HCT116 (cell line): ENCODE measurements at regions not wholly inside any gene's neighbourhood (a gene's known extent, or its start where the extent isn't known, plus 50 kb on each side); places are given as distances from the start of the nearest gene placed in this dataset.

ENCODE experiments used
- ATAC-seq: fragments of 200-7000 bp; cut with Tn5 transposase; 2 replicates; pipeline ENCODE4 v1.9.1; 2020; ENCODE audit warnings: mild to moderate bottlenecking, moderate library complexity
- BruUV-seq: library from RNA; stranded (reverse); fragments of 400-500 nt; replicated peaks from 2 replicates; lab custom pipeline; 2021; lab: Mats Ljungman, UMichigan
- CTCF ChIA-PET: fragments of 300-600 bp; sonication (Branson Sonifier 250); formaldehyde crosslinking; loops from one replicate; lab custom pipeline; 2021; ENCODE audit warnings: antibody characterized with exemption; lab: Charles Lee
- POLR2A ChIA-PET: fragments of 300-600, 350-600 bp; sonication (Branson Sonifier 250); formaldehyde crosslinking; loops from one replicate; lab custom pipeline; 2021; ENCODE audit warnings: antibody characterized with exemption; lab: Charles Lee
- RAD21 ChIA-PET, 2 experiments: fragments of 300-600 bp; sonication (Branson Sonifier 250); formaldehyde crosslinking; loops; one replicate each; lab custom pipeline; 2023; ENCODE audit warnings: low total read pairs in 2 of 2; ENCODE audit not compliant: uncharacterized antibody in 2 of 2, unreplicated experiment in 2 of 2, low non-redundant PET in 1 of 2; lab: Charles Lee
- DNase-seq: peaks from one replicate; pipeline ENCODE4 v3.0.0-alpha.2; 2010; ENCODE audit warnings: low read depth, low spot score
- H2AFZ ChIP-seq: fragments of 200-600 bp; shearing (Covaris generic), sonication (generic); 2 replicates; pipeline ENCODE4 v1.6.1; 2017; ENCODE audit warnings: low read depth, mixed run types, mixed read lengths, antibody characterized with exemption, low read length; ENCODE audit not compliant: poor library complexity, severe bottlenecking
- H3K27ac ChIP-seq: 2 replicates; pipeline ENCODE4 v1.5.1; 2012; ENCODE audit warnings: low read depth, low read length
- H3K27me3 ChIP-seq: fragments of 200-600 bp; sonication (generic); 2 replicates; pipeline ENCODE4 v1.6.1; 2016; ENCODE audit warnings: mixed run types, low read length, mixed read lengths; ENCODE audit not compliant: insufficient read depth
- H3K36me3 ChIP-seq, 2 experiments: fragments of 200-500 bp in 1 of 2; fragments of 200-600 bp in 1 of 2; sonication (Bioruptor generic) in 1 of 2; sonication (generic) in 1 of 2; 2 replicates each; pipeline versions ENCODE4 v1.5.1 to v1.6.1; 2014 to 2016; ENCODE audit warnings: low read length in 2 of 2, inconsistent platforms in 1 of 2, mixed read lengths in 1 of 2, mixed run types in 1 of 2; ENCODE audit not compliant: insufficient read depth in 2 of 2, control insufficient read depth in 1 of 2
- H3K4me1 ChIP-seq, 2 experiments: fragments of 200-600 bp in 1 of 2; sonication (generic) in 1 of 2; 2 replicates each; pipeline versions ENCODE4 v1.5.1 to v1.6.1; 2012 to 2017; ENCODE audit warnings: low read length in 2 of 2, inconsistent platforms in 1 of 2, mild to moderate bottlenecking in 1 of 2, mixed read lengths in 1 of 2, mixed run types in 1 of 2, moderate library complexity in 1 of 2; ENCODE audit not compliant: insufficient read depth in 2 of 2, control insufficient read depth in 1 of 2
- H3K4me2 ChIP-seq: fragments of 200-600 bp; sonication (generic); 2 replicates; pipeline ENCODE4 v1.6.1; 2017; ENCODE audit warnings: mixed run types, low read length, mixed read lengths
- H3K4me3 ChIP-seq, 2 experiments: fragments of 200-600 bp in 1 of 2; sonication (generic) in 1 of 2; replicated peaks in 1 of 2; 2 replicates each; pipeline ENCODE4 v1.5.1; 2011 to 2016; ENCODE audit warnings: low read length in 2 of 2, control low read depth in 1 of 2, low read depth in 1 of 2, mild to moderate bottlenecking in 1 of 2, mixed read lengths in 1 of 2, mixed run types in 1 of 2
- H3K79me2 ChIP-seq: fragments of 200-600 bp; sonication (generic); 2 replicates; pipeline ENCODE4 v1.6.1; 2017; ENCODE audit warnings: mild to moderate bottlenecking, mixed run types, low read length, moderate library complexity, mixed read lengths; ENCODE audit not compliant: insufficient read depth
- H3K9ac ChIP-seq: fragments of 200-600 bp; sonication (generic); 2 replicates; pipeline ENCODE4 v1.6.1; 2016; ENCODE audit warnings: low read length, mixed read lengths
- H3K9me2 ChIP-seq: fragments of 200-600 bp; sonication (generic), shearing (Covaris generic); 2 replicates; pipeline ENCODE4 v1.6.1; 2017; ENCODE audit warnings: mixed run types, mild to moderate bottlenecking, moderate library complexity; ENCODE audit not compliant: insufficient read depth
- H3K9me3 ChIP-seq, 2 experiments: fragments of 200-500 bp in 1 of 2; fragments of 200-600 bp in 1 of 2; sonication (Bioruptor generic) in 1 of 2; sonication (generic) in 1 of 2; 2 replicates each; pipeline ENCODE4 v1.6.1; 2014 to 2017; ENCODE audit warnings: low read length in 2 of 2, mixed read lengths in 2 of 2, inconsistent platforms in 1 of 2, low read depth in 1 of 2, mild to moderate bottlenecking in 1 of 2, mixed run types in 1 of 2, moderate library complexity in 1 of 2; ENCODE audit not compliant: control insufficient read depth in 1 of 2, insufficient read depth in 1 of 2
- H4K20me1 ChIP-seq: fragments of 200-600 bp; sonication (generic), shearing (Covaris generic); 2 replicates; pipeline ENCODE4 v1.6.1; 2017; ENCODE audit warnings: mixed run types, mild to moderate bottlenecking, moderate library complexity; ENCODE audit not compliant: insufficient read depth
- CBX3 ChIP-seq: IDR thresholded peaks from 2 replicates; pipeline ENCODE4 v1.6.1; 2012; ENCODE audit warnings: low read depth
- EGR1 ChIP-seq: IDR thresholded peaks from 2 replicates; pipeline ENCODE4 v1.6.1; 2012; ENCODE audit warnings: low read depth
- ELF1 ChIP-seq: IDR thresholded peaks from 2 replicates; pipeline ENCODE4 v1.6.1; 2012; ENCODE audit warnings: low read depth, borderline replicate concordance
- EZH2 ChIP-seq: fragments of 200-600 bp; sonication (generic); IDR thresholded peaks from 2 replicates; pipeline ENCODE4 v1.6.1; 2017; ENCODE audit warnings: antibody characterized with exemption, mixed run types
- FOSL1 ChIP-seq: IDR thresholded peaks from 2 replicates; pipeline ENCODE4 v1.6.1; 2012; ENCODE audit warnings: low read depth
- JUND ChIP-seq: IDR thresholded peaks from 2 replicates; pipeline ENCODE4 v1.6.1; 2012
- POLR2A ChIP-seq: IDR thresholded peaks from 2 replicates; pipeline ENCODE4 v1.7.0; 2011; ENCODE audit warnings: borderline replicate concordance; ENCODE audit not compliant: insufficient read depth, insufficient read length; ENCODE audit errors: extremely low read depth
- POLR2AphosphoS5 ChIP-seq: IDR thresholded peaks from 2 replicates; pipeline ENCODE4 v1.6.1; 2011; ENCODE audit warnings: mild to moderate bottlenecking, low read depth, low read length, moderate library complexity
- SP1 ChIP-seq: IDR thresholded peaks from 2 replicates; pipeline ENCODE4 v1.6.1; 2012; ENCODE audit warnings: low read depth
- YY1 ChIP-seq: IDR thresholded peaks from 2 replicates; pipeline ENCODE4 v1.6.1; 2011; ENCODE audit warnings: low read length, low read depth, moderate library complexity, mild to moderate bottlenecking; ENCODE audit not compliant: insufficient replicate concordance; ENCODE audit errors: extremely low read depth
- ZFX ChIP-seq: fragments of 450-650 bp; IDR thresholded peaks from 2 replicates; pipeline ENCODE4 v1.6.1; 2017
- intact Hi-C: fragments of 100-400 bp; cut with micrococcal nuclease; formaldehyde crosslinking; loops from 2 replicates; pipeline ENCODE4 v1.10.0; 2022
- TF ChIP-seq, protein P1 (sequence below): IDR thresholded peaks from 2 replicates; pipeline ENCODE4 v1.6.1; 2011; ENCODE audit warnings: mild to moderate bottlenecking, low read length, moderate library complexity; ENCODE audit not compliant: insufficient replicate concordance; ENCODE audit errors: extremely low read depth
- TF ChIP-seq, protein P2 (sequence below): IDR thresholded peaks from 2 replicates; pipeline ENCODE4 v1.6.1; 2012
- TF ChIP-seq, protein P3 (sequence below), 3 experiments: fragments of 200-600 bp in 1 of 3; sonication (generic) in 1 of 3; IDR thresholded peaks in 2 of 3; conservative IDR thresholded peaks in 1 of 3; 2 replicates each; pipeline ENCODE4 v1.5.1; 2012 to 2017; ENCODE audit warnings: low read depth in 2 of 3, low read length in 2 of 3, antibody characterized with exemption in 1 of 3, borderline replicate concordance in 1 of 3, control low read depth in 1 of 3, mild to moderate bottlenecking in 1 of 3, mixed read lengths in 1 of 3, mixed run types in 1 of 3, moderate library complexity in 1 of 3; ENCODE audit not compliant: insufficient read depth in 1 of 3
- TF ChIP-seq, protein P4 (sequence below): IDR thresholded peaks from 2 replicates; pipeline ENCODE4 v1.6.1; 2012
- TF ChIP-seq, protein P5 (sequence below): IDR thresholded peaks from 2 replicates; pipeline ENCODE4 v1.6.1; 2012; ENCODE audit warnings: low read depth

DNA sequence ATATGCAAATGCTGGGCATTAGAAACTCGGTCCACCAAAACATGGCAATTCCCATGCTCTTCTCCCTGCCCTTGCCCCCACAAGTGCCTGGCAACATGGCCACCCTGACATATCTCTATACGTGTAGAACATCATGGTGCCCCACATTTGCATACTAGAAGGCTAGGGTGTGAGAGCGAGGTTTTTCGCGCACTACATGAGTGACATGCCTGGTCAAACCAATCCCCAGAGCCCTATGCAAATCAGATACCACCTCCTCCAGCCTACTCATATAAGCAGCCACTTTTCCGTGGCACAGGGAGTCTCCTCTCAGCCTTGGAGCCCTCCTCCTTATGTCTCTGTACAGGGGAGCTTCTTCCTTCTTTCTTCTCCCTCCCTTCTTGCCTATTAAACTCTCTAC, 296.1 kb upstream of the GULP1 start:
- no peak for ATAC-seq
- Histone ChIP-seq H3K9ac (no peak overlapping the region), H3K4me2 (no peak overlapping the region), H3K79me2 (no peaks in the 10 kb centered on the region), H3K4me3 (no peak overlapping the region), H2AFZ (no peak overlapping the region), H3K4me1 (peaks cover 0 to under 1% of the 10 kb centered on the region in 2 experiments; a peak in 1 of 4 replicates), H3K36me3 (no peaks in the 10 kb centered on the region)
- RAD21 ChIA-PET = no interaction called here
- CTCF ChIA-PET = no interaction called here
- intact Hi-C loops = no loop called here
- no peak for DNase-seq
- TF ChIP-seq, protein P1, sequence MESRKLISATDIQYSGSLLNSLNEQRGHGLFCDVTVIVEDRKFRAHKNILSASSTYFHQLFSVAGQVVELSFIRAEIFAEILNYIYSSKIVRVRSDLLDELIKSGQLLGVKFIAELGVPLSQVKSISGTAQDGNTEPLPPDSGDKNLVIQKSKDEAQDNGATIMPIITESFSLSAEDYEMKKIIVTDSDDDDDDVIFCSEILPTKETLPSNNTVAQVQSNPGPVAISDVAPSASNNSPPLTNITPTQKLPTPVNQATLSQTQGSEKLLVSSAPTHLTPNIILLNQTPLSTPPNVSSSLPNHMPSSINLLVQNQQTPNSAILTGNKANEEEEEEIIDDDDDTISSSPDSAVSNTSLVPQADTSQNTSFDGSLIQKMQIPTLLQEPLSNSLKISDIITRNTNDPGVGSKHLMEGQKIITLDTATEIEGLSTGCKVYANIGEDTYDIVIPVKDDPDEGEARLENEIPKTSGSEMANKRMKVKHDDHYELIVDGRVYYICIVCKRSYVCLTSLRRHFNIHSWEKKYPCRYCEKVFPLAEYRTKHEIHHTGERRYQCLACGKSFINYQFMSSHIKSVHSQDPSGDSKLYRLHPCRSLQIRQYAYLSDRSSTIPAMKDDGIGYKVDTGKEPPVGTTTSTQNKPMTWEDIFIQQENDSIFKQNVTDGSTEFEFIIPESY = no peak
- no peak for TF ChIP-seq JUND
- TF ChIP-seq CBX3 = no peak
- no peak for TF ChIP-seq ZFX
- no peak for TF ChIP-seq EGR1
- no peak for TF ChIP-seq POLR2AphosphoS5
- TF ChIP-seq, protein P2, sequence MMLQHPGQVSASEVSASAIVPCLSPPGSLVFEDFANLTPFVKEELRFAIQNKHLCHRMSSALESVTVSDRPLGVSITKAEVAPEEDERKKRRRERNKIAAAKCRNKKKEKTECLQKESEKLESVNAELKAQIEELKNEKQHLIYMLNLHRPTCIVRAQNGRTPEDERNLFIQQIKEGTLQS = no peak
- TF ChIP-seq ELF1 = no peak
- TF ChIP-seq FOSL1 = no peak
- TF ChIP-seq, protein P3, sequence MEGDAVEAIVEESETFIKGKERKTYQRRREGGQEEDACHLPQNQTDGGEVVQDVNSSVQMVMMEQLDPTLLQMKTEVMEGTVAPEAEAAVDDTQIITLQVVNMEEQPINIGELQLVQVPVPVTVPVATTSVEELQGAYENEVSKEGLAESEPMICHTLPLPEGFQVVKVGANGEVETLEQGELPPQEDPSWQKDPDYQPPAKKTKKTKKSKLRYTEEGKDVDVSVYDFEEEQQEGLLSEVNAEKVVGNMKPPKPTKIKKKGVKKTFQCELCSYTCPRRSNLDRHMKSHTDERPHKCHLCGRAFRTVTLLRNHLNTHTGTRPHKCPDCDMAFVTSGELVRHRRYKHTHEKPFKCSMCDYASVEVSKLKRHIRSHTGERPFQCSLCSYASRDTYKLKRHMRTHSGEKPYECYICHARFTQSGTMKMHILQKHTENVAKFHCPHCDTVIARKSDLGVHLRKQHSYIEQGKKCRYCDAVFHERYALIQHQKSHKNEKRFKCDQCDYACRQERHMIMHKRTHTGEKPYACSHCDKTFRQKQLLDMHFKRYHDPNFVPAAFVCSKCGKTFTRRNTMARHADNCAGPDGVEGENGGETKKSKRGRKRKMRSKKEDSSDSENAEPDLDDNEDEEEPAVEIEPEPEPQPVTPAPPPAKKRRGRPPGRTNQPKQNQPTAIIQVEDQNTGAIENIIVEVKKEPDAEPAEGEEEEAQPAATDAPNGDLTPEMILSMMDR (IDR thresholded peaks at IDR 0.05 in 2 of 3, conservative IDR thresholded peaks at IDR 0.05 in 1 of 3; ENCODE audit: borderline replicate concordance in 1 of 3, insufficient read depth in 1 of 3, low read depth in 2 of 3, low read length in 2 of 3) = no peak
- TF ChIP-seq EZH2 = no peak
- TF ChIP-seq, protein P4, sequence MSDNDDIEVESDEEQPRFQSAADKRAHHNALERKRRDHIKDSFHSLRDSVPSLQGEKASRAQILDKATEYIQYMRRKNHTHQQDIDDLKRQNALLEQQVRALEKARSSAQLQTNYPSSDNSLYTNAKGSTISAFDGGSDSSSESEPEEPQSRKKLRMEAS = no peak
- no peak for TF ChIP-seq YY1
- TF ChIP-seq POLR2A = no peak
- TF ChIP-seq, protein P5, sequence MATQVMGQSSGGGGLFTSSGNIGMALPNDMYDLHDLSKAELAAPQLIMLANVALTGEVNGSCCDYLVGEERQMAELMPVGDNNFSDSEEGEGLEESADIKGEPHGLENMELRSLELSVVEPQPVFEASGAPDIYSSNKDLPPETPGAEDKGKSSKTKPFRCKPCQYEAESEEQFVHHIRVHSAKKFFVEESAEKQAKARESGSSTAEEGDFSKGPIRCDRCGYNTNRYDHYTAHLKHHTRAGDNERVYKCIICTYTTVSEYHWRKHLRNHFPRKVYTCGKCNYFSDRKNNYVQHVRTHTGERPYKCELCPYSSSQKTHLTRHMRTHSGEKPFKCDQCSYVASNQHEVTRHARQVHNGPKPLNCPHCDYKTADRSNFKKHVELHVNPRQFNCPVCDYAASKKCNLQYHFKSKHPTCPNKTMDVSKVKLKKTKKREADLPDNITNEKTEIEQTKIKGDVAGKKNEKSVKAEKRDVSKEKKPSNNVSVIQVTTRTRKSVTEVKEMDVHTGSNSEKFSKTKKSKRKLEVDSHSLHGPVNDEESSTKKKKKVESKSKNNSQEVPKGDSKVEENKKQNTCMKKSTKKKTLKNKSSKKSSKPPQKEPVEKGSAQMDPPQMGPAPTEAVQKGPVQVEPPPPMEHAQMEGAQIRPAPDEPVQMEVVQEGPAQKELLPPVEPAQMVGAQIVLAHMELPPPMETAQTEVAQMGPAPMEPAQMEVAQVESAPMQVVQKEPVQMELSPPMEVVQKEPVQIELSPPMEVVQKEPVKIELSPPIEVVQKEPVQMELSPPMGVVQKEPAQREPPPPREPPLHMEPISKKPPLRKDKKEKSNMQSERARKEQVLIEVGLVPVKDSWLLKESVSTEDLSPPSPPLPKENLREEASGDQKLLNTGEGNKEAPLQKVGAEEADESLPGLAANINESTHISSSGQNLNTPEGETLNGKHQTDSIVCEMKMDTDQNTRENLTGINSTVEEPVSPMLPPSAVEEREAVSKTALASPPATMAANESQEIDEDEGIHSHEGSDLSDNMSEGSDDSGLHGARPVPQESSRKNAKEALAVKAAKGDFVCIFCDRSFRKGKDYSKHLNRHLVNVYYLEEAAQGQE = no peak
- TF ChIP-seq SP1 = no peak
- TF ChIP-seq, all 23 proteins: peak for 0
- Histone ChIP-seq H3K9me2 (no peaks in the 10 kb centered on the region), H3K27ac (no peak overlapping the region), H3K27me3 (no peaks in the 10 kb centered on the region), H4K20me1 (no peaks in the 10 kb centered on the region), H3K9me3 (no peaks in the 10 kb centered on the region)
- POLR2A ChIA-PET = no interaction called here
- BruUV-seq = no TSS peak
